DND-41 (cell line): ENCODE measurements at regions not wholly inside any gene's neighbourhood (a gene's known extent, or its start where the extent isn't known, plus 50 kb on each side); places are given as distances from the start of the nearest gene placed in this dataset.

Experiments
- ATAC-seq: fragments of 200-7000 bp; cut with Tn5 transposase; 3 replicates; pipeline ENCODE4 v1.9.1; 2021; ENCODE audit warnings: low read depth; ENCODE audit not compliant: insufficient read depth
- DNase-seq: peaks from one replicate; pipeline ENCODE4 v3.0.0-alpha.2; 2020
- H2AFZ ChIP-seq: 2 replicates; pipeline ENCODE4 v1.6.0; 2012; ENCODE audit warnings: low read depth, low read length
- H3K27ac ChIP-seq: 2 replicates; pipeline ENCODE4 v1.5.1; 2012; ENCODE audit warnings: low read length, inconsistent platforms
- H3K27me3 ChIP-seq: fragments of 200-600 bp; sonication (generic); 2 replicates; pipeline ENCODE4 v1.6.0; 2012; ENCODE audit warnings: low read length, mild to moderate bottlenecking, inconsistent platforms; ENCODE audit not compliant: insufficient read depth, poor library complexity
- H3K36me3 ChIP-seq: 2 replicates; pipeline ENCODE4 v1.5.1; 2012; ENCODE audit warnings: low read length, inconsistent platforms; ENCODE audit not compliant: insufficient read depth
- H3K4me1 ChIP-seq: 2 replicates; pipeline ENCODE4 v1.5.1; 2012; ENCODE audit warnings: mild to moderate bottlenecking, low read length; ENCODE audit not compliant: insufficient read depth
- H3K4me2 ChIP-seq: 2 replicates; pipeline ENCODE4 v1.6.0; 2012; ENCODE audit warnings: mild to moderate bottlenecking, moderate library complexity, low read length, inconsistent platforms; ENCODE audit not compliant: insufficient read depth
- H3K4me3 ChIP-seq, 2 experiments: fragments of 200-600 bp in 1 of 2; shearing (Covaris generic) in 1 of 2; 2 replicates each; pipeline ENCODE4 v1.5.1; 2012 to 2016; ENCODE audit warnings: inconsistent platforms in 2 of 2, low read length in 2 of 2, mild to moderate bottlenecking in 2 of 2, low read depth in 1 of 2, moderate library complexity in 1 of 2
- H3K79me2 ChIP-seq: 2 replicates; pipeline ENCODE4 v1.6.0; 2012; ENCODE audit warnings: low read length, inconsistent platforms; ENCODE audit not compliant: insufficient read depth
- H3K9ac ChIP-seq: 2 replicates; pipeline ENCODE4 v1.6.0; 2012; ENCODE audit warnings: low read depth, mild to moderate bottlenecking, inconsistent platforms, low read length, moderate library complexity
- H3K9me3 ChIP-seq: 2 replicates; pipeline ENCODE4 v1.5.1; 2012; ENCODE audit warnings: low read length, moderate library complexity, mild to moderate bottlenecking, inconsistent platforms; ENCODE audit not compliant: insufficient read depth, severe bottlenecking
- H4K20me1 ChIP-seq: 2 replicates; pipeline ENCODE4 v1.6.0; 2012; ENCODE audit warnings: low read length; ENCODE audit not compliant: insufficient read depth
- EZH2 ChIP-seq: IDR thresholded peaks from 3 replicates; pipeline ENCODE4 v1.6.1; 2012; ENCODE audit warnings: borderline replicate concordance, low read depth, mild to moderate bottlenecking, moderate library complexity, low read length, inconsistent platforms; ENCODE audit not compliant: severe bottlenecking
- TF ChIP-seq, protein P1 (sequence below): IDR thresholded peaks from 2 replicates; pipeline ENCODE4 v1.5.1; 2012; ENCODE audit warnings: borderline replicate concordance, low read length, moderate library complexity, mild to moderate bottlenecking; ENCODE audit not compliant: poor library complexity, severe bottlenecking; ENCODE audit errors: extremely low read depth

DNA sequence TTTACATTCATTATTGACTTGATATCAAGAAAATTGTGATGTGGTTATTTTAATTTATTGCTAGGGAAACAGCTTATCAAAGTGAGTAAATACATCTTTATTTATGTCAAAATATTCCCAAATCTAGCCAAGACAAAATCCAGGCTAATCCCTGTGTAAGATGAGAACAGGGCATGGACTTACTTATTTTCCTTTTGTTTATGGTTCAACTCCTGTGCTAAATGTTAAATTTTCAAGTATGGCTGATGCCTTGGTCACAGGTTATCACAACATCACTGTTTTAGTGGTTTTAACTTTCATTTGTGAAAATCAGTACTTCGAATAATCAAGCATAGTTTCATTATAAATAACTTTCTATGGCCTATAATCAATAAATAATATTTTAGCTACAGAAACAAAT lies 657.0 kb upstream of the SYT4 start:
- Histone ChIP-seq H3K27ac (no peak overlapping the region), H3K9ac (no peak overlapping the region), H3K4me3 (no peak overlapping the region), H3K27me3 (no peaks in the 10 kb centered on the region), H3K9me3 (no peaks in the 10 kb centered on the region), H3K4me2 (no peak overlapping the region), H4K20me1 (no peaks in the 10 kb centered on the region), H2AFZ (no peak overlapping the region), H3K79me2 (no peaks in the 10 kb centered on the region), H3K36me3 (no peaks in the 10 kb centered on the region), H3K4me1 (no peaks in the 10 kb centered on the region)
- DNase-seq (no peak), ATAC-seq (no peak)
- no peak for TF ChIP-seq EZH2
- TF ChIP-seq, protein P1, sequence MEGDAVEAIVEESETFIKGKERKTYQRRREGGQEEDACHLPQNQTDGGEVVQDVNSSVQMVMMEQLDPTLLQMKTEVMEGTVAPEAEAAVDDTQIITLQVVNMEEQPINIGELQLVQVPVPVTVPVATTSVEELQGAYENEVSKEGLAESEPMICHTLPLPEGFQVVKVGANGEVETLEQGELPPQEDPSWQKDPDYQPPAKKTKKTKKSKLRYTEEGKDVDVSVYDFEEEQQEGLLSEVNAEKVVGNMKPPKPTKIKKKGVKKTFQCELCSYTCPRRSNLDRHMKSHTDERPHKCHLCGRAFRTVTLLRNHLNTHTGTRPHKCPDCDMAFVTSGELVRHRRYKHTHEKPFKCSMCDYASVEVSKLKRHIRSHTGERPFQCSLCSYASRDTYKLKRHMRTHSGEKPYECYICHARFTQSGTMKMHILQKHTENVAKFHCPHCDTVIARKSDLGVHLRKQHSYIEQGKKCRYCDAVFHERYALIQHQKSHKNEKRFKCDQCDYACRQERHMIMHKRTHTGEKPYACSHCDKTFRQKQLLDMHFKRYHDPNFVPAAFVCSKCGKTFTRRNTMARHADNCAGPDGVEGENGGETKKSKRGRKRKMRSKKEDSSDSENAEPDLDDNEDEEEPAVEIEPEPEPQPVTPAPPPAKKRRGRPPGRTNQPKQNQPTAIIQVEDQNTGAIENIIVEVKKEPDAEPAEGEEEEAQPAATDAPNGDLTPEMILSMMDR: no peak

DNA sequence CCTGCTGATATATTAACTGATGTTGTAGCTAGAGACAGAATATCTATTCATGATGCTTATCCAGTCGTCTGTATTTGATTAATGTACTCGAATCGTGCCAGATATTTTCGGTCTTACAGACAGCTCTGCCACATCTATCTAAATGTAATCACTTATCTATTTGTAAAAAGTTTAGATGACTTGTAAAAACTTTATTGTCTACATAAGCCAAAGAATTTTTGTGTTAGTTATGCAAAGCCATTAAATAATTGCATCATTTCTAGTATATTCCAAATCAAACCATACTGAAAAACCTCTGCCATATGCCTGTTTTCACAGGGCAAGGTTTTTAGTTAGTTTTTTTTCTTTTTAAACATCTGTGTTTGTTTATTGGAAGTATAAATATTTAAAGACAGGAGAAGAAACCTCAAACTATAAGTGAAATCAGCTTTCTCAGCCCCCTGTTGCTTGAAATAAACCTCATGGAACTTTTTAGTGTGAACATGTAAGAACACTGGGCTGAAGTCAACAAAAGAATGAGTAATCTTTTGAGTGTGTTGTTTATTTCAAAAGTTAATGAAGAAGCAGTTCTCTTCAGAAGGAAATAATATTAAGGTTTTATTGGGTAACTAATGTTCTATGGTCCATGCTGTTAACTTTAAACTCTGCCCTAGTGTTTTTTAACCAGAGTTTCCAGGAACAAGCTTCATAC lies 657.6 kb upstream of the SYT4 start:
- ATAC-seq: no peak
- no peak for TF ChIP-seq EZH2
- TF ChIP-seq, protein P1: no peak
- Histone ChIP-seq H3K79me2 (no peaks in the 10 kb centered on the region), H3K36me3 (no peaks in the 10 kb centered on the region), H2AFZ (no peak overlapping the region), H3K4me1 (no peaks in the 10 kb centered on the region), H3K9ac (no peak overlapping the region), H3K9me3 (no peaks in the 10 kb centered on the region), H3K4me3 (no peak overlapping the region), H3K27ac (no peak overlapping the region), H4K20me1 (no peaks in the 10 kb centered on the region), H3K4me2 (no peak overlapping the region), H3K27me3 (no peaks in the 10 kb centered on the region)
- no peak for DNase-seq

DNA sequence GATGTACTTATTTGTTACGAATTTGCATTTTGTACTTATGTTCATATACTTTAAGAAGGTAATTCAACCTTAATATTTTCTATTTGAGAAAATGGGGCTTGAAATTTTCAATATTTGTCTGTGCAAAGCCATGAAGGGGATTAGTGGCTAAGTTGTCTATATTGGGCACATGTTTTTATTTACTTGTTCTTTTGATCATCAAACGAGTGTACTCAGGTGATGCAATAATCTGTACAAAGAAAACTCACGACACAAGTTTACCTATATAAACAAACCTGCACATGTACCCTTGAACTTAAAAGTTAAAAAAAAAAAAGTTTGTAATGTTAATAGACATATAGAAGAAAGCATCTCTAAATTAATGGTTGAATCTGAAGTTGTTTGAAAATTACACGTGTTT lies 658.9 kb upstream of the SYT4 start:
- H3K9ac ChIP-seq: no peak overlapping the region
- no peaks in the 10 kb centered on the region for H4K20me1 ChIP-seq
- no peak for ATAC-seq

More for the DNA sequence above, 658.9 kb upstream of the SYT4 start:
- H3K36me3 ChIP-seq: no peaks in the 10 kb centered on the region
- no peak for TF ChIP-seq EZH2
- TF ChIP-seq, protein P1: no peak
- H2AFZ ChIP-seq: no peak overlapping the region
- H3K9me3 ChIP-seq: no peaks in the 10 kb centered on the region
- no peaks in the 10 kb centered on the region for H3K79me2 ChIP-seq
- H3K4me3 ChIP-seq: no peak overlapping the region
- H3K27ac ChIP-seq: no peak overlapping the region
- H3K4me1 ChIP-seq: no peaks in the 10 kb centered on the region
- H3K27me3 ChIP-seq: no peaks in the 10 kb centered on the region
- no peak overlapping the region for H3K4me2 ChIP-seq
- DNase-seq: no peak
